LNCAP (cell line): ENCODE measurements at regions not wholly inside any gene's neighbourhood (a gene's known extent, or its start where the extent isn't known, plus 50 kb on each side); places are given as distances from the start of the nearest gene placed in this dataset.

Source experiments
- TF ChIP-seq, protein P1 (sequence below): fragments of 450-650 bp; IDR thresholded peaks from 2 replicates; pipeline ENCODE4 v1.5.1; 2017; ENCODE audit warnings: mild to moderate bottlenecking

DNA sequence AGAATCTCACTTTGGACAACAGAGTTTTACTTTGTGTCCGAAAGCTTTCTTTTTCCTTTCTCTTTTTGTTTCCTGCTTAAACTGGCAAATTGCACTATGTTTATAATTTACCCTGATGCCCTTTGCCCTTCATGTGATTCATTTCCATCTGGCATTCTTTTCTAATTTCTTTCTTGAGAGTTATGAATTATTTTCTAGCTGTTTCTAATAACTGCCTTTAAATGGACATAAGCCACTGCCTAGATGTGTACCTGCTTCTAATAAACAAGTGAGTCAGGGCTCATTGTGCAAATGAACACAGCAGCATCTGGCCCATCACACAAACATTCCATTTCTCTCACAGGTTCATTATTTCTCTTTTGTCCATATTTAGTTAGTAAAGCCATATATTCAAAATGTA is 242.3 kb upstream of the GPRIN3 start:
- TF ChIP-seq, protein P1, sequence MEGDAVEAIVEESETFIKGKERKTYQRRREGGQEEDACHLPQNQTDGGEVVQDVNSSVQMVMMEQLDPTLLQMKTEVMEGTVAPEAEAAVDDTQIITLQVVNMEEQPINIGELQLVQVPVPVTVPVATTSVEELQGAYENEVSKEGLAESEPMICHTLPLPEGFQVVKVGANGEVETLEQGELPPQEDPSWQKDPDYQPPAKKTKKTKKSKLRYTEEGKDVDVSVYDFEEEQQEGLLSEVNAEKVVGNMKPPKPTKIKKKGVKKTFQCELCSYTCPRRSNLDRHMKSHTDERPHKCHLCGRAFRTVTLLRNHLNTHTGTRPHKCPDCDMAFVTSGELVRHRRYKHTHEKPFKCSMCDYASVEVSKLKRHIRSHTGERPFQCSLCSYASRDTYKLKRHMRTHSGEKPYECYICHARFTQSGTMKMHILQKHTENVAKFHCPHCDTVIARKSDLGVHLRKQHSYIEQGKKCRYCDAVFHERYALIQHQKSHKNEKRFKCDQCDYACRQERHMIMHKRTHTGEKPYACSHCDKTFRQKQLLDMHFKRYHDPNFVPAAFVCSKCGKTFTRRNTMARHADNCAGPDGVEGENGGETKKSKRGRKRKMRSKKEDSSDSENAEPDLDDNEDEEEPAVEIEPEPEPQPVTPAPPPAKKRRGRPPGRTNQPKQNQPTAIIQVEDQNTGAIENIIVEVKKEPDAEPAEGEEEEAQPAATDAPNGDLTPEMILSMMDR, result no peak

DNA sequence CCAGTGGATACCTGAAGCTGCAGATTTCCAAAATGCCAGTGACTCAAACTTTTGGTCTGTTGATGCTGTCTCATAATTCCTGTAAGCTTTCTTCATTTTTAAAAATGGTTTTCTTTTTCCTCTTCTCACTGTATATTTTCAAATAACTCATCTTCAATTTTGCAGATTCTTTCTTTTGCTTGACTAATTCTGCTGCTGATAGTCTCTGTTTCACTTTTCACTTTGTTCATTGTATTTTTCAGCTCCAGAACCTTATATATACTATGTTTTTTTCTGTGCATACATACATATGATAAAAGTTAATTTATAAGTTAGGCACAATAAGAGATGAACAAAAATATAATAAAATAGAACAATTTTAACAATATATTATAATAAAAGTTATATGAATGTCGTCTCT is 237.7 kb upstream of the GPRIN3 start:
- TF ChIP-seq, protein P1, result no peak

DNA sequence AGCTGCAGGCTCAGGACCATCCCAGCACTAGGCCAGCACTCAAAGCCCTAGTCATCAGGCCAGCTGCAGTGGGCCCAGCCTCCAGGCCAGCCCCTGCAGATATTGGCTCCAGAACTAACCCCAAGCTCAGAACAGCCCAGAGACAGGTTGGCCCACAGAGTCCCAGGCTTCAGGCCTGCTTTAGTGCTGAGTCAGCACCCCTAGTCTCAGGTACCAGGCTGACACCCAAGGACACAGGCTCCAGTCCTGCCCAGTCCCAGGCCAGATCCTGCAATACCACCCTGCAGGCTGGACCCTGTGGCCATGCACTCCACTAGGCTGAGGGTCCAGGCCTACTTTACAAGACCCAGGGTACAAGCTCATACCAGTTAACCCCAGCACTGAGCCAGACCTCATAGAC is 234.4 kb upstream of the GPRIN3 start:
- TF ChIP-seq, protein P1, result no peak

DNA sequence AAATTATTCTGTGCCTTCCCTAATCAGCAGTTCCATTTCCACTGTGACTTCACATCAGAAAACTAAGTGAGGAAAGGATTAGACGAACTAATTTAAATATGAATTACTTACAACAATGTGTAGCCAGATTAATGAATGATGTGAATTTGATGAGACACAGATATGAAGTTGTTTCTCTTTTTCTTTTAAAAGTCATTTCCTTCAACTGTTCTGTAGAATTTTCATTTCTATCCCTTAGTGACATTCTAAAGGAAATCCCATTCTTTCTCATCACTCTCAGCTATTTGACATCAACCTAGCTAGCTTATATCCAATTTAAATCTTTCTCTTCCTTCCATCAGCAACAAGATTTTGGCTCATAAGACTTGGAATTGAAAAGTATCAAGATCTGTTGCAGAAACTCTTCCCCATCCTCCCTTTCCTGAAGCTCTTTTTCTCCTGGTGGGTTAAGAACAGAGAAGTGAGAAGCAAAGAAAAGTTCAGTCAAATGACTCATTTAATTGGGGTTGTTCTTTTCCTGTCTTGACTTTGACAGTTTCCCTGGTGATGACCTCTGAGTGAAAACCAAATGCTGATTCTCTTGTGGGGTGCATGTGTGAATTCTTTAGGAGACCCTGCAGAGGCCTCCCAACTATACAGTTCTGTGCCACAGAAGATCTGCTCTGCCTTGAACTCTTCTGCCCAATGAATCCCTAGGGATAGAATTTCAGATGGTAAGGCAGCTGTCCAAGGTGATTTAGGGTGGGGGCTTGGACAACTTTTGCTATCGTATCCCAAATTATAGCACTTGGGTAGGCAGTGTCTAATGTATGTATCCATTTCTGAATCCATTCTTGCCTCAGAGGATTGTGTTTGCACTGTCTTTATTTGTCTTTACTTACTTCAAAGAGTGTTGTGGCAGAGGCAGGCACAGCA is 232.5 kb upstream of the GPRIN3 start:
- TF ChIP-seq, protein P1, result no peak

DNA sequence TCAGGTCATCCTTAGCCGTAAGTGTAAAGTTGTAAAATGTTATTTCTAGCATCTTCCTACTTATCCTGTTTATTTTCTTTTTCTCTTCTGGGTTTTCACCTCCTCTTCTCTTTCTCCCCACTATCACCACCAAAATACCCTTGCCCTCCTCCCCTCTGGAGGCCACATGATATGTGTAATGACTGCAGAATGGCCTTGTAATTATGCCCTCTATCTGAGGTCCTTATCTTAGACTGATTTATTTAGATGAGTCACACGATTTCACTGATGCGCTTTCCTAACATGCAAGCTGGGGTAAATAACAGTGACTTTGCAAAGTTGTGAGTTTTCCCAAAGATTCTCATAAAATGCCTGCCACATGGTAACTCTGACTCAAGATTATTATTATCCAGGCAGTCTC is 231.8 kb upstream of the GPRIN3 start:
- TF ChIP-seq, protein P1, result no peak

DNA sequence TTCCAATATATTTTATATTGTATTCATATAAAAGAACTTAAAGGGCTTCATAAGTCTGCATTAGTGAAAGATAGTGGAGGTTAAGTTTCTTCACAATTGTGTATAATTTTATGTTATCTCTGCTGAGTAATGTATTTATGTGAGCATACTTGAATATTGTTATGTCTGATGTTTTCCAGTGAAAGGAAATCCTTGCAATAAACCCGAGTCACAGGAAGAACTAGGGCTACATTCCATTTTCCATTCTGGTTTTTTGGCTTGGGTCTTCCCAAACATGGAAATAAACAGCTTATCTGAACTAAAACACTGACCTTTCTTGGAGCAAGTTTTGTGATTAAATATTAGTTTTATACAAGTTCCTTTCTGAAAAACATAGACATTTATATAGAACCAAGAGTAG is 231.3 kb upstream of the GPRIN3 start:
- TF ChIP-seq, protein P1, result no peak

DNA sequence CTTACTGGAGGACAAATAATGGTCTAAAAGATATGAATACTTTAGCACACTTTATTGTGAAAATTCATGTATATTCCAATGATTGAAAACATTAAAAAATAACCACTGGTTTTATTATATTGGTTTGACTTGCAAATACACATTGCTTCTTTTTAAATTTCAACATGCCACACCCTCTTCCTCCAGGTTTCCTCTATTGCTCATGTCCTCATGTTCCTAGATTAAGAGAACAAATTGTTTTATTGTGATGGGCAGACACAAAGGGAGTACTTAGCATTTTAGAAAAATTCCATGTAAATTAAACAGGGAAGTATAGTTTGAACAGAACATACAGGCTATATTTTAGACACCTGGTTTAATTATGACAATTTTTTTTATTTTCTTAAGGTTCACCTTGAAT is 230.6 kb upstream of the GPRIN3 start:
- TF ChIP-seq, protein P1, result no peak
